ENCODE measurements at regions not wholly inside any gene's neighbourhood (a gene's known extent, or its start where the extent isn't known, plus 50 kb on each side); places are given as distances from the start of the nearest gene placed in this dataset.
"Not testable (repeated sequence)": the region's sequence is repeated elsewhere in the genome, so short reads cannot be mapped to it uniquely, and the experiment has no call there.

GRCh38 chr9:80500300-80500699 is 928.5 kb downstream of the TLE4 start:
- DNase-seq = no peak

GRCh38 chr9:80498001-80498555 is 926.3 kb downstream of the TLE4 start:
- no peak for DNase-seq

GRCh38 chr9:80496901-80497556 is 925.3 kb downstream of the TLE4 start:
- no peak for DNase-seq

- DNase-seq = no peak
Observed at GRCh38 chr9:80493258-80493657, 921.5 kb downstream of the TLE4 start.

- DNase-seq = no peak
Observed at GRCh38 chr9:80492221-80492620, 920.5 kb downstream of the TLE4 start.

GRCh38 chr9:80491086-80491696 is 919.4 kb downstream of the TLE4 start:
- no peak for DNase-seq

- DNase-seq = no peak
Observed at GRCh38 chr9:80489329-80489728, 917.6 kb downstream of the TLE4 start.

- DNase-seq = no peak
Observed at GRCh38 chr9:80485420-80486250, 913.9 kb downstream of the TLE4 start.

- DNase-seq = not testable (repeated sequence)
Observed at GRCh38 chr9:80482251-80482650, 910.5 kb downstream of the TLE4 start.

GRCh38 chr9:80467632-80468031 is 895.9 kb downstream of the TLE4 start:
- DNase-seq = no peak

- no peak for DNase-seq
Observed at GRCh38 chr9:80465556-80465955, 893.8 kb downstream of the TLE4 start.

- no peak for DNase-seq
Observed at GRCh38 chr9:80449513-80449912, 877.7 kb downstream of the TLE4 start.

GRCh38 chr9:80448996-80449395 is 877.2 kb downstream of the TLE4 start:
- DNase-seq = no peak

GRCh38 chr9:80447876-80448275 is 876.1 kb downstream of the TLE4 start:
- DNase-seq = no peak

GRCh38 chr9:80440724-80441123 is 869.0 kb downstream of the TLE4 start:
- no peak for DNase-seq

- peak; percentile 45 for DNase-seq
Observed at GRCh38 chr9:80437825-80438224, 866.1 kb downstream of the TLE4 start.

- DNase-seq = peak; percentile 71
Observed at GRCh38 chr9:80437091-80437640, 865.4 kb downstream of the TLE4 start.

GRCh38 chr9:80435591-80435990 is 863.8 kb downstream of the TLE4 start:
- DNase-seq = no peak

- no peak for DNase-seq
Observed at GRCh38 chr9:80426992-80427391, 855.2 kb downstream of the TLE4 start.

- DNase-seq = no peak
Observed at GRCh38 chr9:80417211-80417773, 845.5 kb downstream of the TLE4 start.

- no peak for DNase-seq
Observed at GRCh38 chr9:80410106-80410505, 838.3 kb downstream of the TLE4 start.

- DNase-seq = no peak
Observed at GRCh38 chr9:80407220-80407619, 835.5 kb downstream of the TLE4 start.

- no peak for DNase-seq
Observed at GRCh38 chr9:80401243-80401642, 829.5 kb downstream of the TLE4 start.
